Vagina (tissue), 2 donors: ENCODE measurements at regions not wholly inside any gene's neighbourhood (a gene's known extent, or its start where the extent isn't known, plus 50 kb on each side); places are given as distances from the start of the nearest gene placed in this dataset.

ENCODE experiments used
- POLR2A ChIP-seq, 2 donors: fragments of 450-650 bp; IDR thresholded peaks; one replicate each; pipeline ENCODE4 v1.6.1; 2017; ENCODE audit warnings: antibody characterized with exemption in 2 of 2, mild to moderate bottlenecking in 2 of 2, moderate library complexity in 2 of 2
- POLR2AphosphoS5 ChIP-seq, 2 donors: sonication (generic); formaldehyde crosslinking; IDR thresholded peaks; one replicate each; pipeline ENCODE4 v1.9.0; 2017; ENCODE audit warnings: antibody characterized with exemption in 2 of 2, mild to moderate bottlenecking in 2 of 2, low read depth in 1 of 2; ENCODE audit not compliant: insufficient read depth in 1 of 2
- TF ChIP-seq, protein P1 (sequence below), 3 experiments: fragments of 450-650 bp in 2 of 3; fragments of 200-600 bp in 1 of 3; sonication (generic) in 1 of 3; IDR thresholded peaks; one replicate each; pipeline ENCODE4 v1.5.1; 2017 to 2019; ENCODE audit warnings: antibody characterized with exemption in 3 of 3, mild to moderate bottlenecking in 2 of 3, moderate library complexity in 2 of 3

DNA sequence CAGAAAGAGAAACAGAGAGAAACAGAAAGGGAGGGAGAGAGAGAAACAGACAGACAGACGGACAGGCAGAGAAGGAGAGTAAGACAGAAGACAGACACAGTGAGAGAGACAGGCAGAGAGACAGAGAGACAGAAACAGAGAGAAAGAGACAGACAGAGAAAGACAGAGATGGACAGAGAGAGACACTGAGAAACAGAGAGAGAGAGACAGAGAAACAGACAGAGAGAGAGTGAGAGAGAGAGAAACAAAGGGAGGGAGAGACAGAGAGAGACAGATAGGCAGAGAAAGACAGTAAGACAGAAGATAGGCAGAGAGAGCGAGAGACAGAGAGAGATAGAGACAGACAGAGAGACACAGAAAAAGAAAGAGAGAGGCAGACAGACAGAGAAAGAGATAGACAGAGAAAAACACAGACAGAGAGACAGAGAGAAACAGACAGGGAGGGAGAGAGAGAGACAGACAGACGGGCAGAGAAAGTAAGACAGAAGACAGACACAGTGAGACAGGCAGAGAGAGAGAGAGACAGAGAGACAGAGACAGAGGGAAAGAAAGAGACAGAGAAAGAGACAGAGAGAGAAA, 753.4 kb upstream of the DEFB115 start:
- TF ChIP-seq POLR2A (IDR thresholded peaks at IDR 0.05) (no peak), POLR2AphosphoS5 (IDR thresholded peaks at IDR 0.05; ENCODE audit: insufficient read depth in 1 of 2, low read depth in 1 of 2) (no peak)
- TF ChIP-seq, protein P1, sequence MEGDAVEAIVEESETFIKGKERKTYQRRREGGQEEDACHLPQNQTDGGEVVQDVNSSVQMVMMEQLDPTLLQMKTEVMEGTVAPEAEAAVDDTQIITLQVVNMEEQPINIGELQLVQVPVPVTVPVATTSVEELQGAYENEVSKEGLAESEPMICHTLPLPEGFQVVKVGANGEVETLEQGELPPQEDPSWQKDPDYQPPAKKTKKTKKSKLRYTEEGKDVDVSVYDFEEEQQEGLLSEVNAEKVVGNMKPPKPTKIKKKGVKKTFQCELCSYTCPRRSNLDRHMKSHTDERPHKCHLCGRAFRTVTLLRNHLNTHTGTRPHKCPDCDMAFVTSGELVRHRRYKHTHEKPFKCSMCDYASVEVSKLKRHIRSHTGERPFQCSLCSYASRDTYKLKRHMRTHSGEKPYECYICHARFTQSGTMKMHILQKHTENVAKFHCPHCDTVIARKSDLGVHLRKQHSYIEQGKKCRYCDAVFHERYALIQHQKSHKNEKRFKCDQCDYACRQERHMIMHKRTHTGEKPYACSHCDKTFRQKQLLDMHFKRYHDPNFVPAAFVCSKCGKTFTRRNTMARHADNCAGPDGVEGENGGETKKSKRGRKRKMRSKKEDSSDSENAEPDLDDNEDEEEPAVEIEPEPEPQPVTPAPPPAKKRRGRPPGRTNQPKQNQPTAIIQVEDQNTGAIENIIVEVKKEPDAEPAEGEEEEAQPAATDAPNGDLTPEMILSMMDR (IDR thresholded peaks at IDR 0.05) = no peak
